HG02588 (cell line): ENCODE measurements at regions not wholly inside any gene's neighbourhood (a gene's known extent, or its start where the extent isn't known, plus 50 kb on each side); places are given as distances from the start of the nearest gene placed in this dataset.

ENCODE experiments used
- ATAC-seq: cut with Tn5 transposase; IDR thresholded peaks from one replicate; pipeline ENCODE4 v1.9.1; 2021; ENCODE audit warnings: mild to moderate bottlenecking, moderate library complexity; ENCODE audit not compliant: unreplicated experiment

- no peak for ATAC-seq
These were observed 330.1 kb upstream of the HAND2 start for GRCh38 chr4:173860094-173860493.

GRCh38 chr4:173859091-173859713 is 329.2 kb upstream of the HAND2 start:
- ATAC-seq, result no peak

DNA sequence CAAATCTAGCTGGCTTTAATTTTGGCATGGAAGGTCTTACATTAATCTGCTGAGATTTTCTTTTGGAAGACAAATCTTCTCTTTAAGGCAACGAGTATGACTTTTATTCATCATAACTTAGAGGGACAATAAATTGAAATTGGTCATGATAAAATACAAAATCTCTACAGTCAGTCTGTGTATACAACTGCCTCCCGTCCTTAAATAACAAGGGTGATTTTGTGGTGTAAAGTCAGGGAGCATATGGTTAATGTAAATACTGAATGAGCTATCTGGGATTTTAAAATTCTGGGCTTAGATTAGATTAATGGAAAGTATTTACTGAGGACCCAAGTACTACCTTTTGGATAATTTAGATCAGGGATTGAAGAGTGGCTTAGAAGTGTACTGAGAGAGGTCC is 328.4 kb upstream of the HAND2 start:
- ATAC-seq, result no peak

DNA sequence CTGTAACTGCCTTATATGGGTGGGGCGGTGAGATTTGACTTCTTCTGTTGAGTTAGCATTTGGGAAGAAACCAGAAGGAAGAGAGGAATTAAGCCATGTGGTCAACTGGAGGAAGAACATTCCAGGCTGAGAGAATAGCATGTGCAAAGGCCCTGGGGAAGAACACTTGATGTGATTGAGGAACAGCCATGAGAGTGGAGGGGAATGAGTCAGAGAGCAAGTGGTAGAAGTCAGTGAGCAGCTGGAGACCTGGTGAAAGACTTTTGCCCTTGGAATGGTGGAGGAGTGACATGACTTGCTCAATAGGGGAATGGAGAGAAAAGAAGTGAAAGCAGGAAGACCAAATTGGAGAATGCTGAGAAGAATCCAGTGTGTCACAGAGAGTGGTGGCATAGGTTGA is 327.8 kb upstream of the HAND2 start:
- no peak for ATAC-seq

DNA sequence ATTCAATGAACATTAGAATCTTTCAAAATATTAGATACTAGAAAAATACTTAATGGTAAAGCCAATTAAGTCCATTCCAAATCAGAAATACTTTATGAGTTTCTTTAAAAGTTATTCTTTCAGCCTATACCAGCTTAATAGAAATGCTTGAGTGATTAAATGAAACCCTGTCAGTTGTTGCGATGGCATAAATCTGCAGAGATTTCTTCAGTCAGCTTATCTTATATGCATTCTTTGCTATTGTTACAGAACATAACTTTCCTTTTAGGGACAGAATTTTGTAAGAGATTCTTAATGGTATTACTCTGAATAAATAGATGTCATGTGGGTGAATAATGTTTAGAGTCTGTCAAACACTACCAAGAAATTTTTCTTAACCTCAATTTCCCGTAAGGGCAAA is 325.0 kb upstream of the HAND2 start:
- no peak for ATAC-seq

DNA sequence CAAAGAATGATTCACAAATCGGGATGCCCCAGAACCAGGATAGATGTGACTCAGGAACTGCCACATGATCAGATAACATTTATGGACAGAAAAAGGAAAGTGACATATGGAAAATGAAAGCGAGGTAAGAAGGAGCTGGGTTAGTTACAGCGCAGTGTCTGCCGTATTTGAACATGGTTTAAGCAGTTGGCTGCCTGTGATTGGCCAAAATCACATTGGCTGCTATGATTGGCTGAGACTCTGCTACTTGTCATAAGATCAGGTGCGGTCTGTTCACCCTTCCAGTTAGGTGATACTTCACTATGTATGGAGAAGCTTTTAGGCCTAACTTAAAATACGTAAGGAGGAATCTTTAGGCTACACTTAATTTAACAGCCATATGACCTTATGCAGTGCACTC is 322.7 kb upstream of the HAND2 start:
- ATAC-seq, result no peak

DNA sequence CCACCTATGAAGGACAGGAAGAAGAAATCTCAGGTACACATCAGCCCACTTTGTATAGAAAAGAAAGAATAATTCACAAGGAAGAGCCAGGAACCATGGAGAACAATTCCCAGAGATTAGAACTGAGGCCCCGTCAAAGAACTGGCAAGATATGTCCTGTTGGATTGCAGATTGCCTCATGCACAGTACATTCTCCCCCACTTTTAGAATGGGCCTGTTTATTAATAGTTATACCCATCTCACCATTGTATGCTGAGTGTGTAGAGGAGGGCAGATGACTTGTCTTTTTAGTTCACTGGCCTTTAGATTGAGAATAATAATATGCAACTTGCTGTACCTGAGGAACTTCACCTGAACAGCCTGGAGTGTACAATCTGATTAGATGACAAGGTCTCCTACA is 315.6 kb upstream of the HAND2 start:
- no peak for ATAC-seq

GRCh38 chr4:173839865-173840264 is 309.8 kb upstream of the HAND2 start:
- ATAC-seq, result no peak

DNA sequence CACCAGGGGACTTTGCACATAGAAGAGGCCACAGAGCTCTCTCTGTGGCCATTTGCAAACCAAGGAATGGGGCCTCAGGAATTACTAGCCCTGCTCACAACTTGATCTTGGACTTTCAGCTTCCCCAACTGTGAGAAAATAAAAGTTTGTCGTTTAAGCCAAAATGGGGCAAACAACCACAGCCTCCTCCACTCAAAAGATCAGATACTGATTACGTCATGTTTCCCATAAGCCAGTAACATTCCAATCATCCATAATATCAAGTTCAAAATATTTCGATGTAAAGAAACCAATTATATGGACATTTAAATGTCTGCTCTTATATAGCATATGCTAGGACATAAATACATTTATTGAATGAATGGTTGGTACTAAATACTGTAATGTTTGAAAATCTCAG is 307.5 kb upstream of the HAND2 start:
- no peak for ATAC-seq

- ATAC-seq, result no peak
These were observed 305.9 kb upstream of the HAND2 start for GRCh38 chr4:173835903-173836302.

DNA sequence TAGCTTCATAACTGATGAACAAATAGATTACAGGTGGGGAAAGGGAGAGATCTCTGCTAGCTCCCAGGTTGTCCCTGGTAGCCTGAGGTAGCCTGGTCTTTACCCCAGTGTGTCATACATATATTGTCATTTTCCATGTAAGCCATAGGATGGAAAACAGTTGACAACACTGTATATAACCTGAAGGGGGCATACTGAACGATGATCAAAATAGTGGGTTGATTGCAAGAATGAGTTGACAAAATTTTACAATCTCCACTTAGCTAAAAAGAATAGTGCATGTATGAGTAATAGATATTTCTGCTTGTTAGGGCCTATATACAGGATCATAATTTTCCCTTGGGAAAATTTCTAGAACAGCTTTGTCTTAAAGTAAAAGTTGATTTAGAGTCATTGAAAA is 304.1 kb upstream of the HAND2 start:
- no peak for ATAC-seq

- ATAC-seq, result no peak
These were observed 299.5 kb upstream of the HAND2 start for GRCh38 chr4:173829565-173829964.

GRCh38 chr4:173827707-173828106 is 297.7 kb upstream of the HAND2 start:
- no peak for ATAC-seq

DNA sequence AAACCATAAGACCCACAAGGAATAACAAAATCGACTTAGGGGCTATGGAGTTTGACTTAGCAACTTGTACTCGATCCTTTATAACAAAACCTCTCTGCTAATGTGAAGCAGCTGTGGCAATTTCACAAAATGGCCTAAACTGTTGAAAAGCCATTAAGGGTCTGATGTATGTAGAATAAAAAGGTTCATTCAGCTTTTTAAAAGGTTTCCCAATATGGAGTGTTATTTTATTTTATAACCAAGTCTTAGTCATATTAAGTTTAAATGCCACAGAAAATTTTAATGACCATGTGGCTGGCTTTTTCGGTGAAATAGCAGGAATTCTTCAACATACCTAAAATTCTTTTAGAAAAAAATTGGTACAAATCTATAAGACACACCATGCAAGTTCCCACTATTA is 291.8 kb upstream of the HAND2 start:
- ATAC-seq, result no peak

DNA sequence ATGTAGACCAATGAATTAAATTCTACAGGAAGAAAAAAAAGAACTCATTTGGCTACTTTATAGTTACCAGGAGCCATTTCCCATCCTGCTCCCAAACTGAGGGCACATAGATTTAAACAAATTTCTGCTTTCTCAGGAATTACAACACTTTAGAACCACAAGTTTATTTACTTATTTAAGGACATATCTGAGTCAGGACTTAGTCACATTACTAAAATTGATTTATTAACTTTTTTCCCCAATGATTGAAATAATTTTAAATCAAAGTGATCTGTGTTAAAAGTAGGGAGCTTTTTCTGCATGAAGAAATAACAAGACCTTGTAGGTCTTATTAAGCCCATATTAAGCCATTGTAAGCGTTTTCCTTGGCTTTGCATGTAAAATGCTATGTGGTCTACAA is 291.0 kb upstream of the HAND2 start:
- no peak for ATAC-seq

DNA sequence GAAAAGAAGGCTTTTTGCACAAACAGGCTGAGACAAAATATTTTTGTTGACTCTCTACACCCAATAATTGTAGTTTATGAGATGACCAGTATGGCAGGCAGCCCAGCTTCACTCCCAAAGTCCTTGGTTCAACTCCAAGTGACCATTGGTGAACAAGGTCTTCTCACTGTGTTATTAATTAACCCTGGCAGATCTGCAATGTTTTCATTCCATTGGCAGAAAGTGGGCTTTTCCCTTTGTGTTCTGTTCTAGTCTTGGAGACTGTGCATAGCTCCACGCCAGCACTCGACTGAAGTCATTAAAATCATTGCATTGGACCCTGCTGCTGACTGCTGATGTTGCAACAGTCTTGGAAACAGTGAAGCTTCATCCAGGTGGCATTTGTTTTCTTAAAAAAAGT is 277.3 kb upstream of the HAND2 start:
- no peak for ATAC-seq

- ATAC-seq, result no peak
These were observed 275.9 kb upstream of the HAND2 start for GRCh38 chr4:173805884-173806283.

- no peak for ATAC-seq
These were observed 272.6 kb upstream of the HAND2 start for GRCh38 chr4:173802662-173803022.

DNA sequence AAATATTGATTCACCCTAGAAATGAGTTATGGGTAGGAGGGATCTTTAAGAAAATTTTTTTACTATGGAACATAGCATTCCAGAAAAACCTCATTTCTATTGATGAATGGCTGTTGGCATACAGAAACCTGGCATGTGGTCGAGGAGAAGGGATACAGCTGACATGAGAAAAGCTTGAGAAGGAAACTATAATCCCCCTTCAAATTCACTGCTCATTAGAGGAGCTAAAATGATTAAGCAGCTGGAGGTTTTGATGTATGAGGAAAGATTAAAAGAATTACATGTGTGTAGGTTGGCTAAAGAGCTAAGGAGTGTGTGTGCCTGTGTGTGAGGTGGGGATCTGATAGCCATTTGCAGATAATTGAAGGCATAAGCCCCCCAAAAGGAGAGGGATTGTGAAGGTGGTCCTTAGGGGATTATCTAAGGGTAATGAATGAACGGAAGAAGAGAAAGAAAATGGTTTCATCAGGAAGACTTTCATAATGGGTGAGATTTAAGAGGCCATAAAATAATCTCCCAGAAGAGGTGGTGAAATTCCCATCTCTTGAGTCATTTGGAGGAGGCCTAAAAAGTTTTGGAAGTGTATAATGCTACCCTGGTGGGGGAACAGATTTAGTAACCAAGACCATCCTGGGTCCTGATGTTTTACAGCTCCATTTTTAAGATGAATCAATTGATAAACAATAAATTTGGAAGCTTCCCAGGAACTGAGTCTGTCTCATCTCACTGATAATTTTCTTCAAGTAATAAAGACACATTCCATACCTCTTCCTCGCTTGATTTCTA is 272.0 kb upstream of the HAND2 start:
- no peak for ATAC-seq

DNA sequence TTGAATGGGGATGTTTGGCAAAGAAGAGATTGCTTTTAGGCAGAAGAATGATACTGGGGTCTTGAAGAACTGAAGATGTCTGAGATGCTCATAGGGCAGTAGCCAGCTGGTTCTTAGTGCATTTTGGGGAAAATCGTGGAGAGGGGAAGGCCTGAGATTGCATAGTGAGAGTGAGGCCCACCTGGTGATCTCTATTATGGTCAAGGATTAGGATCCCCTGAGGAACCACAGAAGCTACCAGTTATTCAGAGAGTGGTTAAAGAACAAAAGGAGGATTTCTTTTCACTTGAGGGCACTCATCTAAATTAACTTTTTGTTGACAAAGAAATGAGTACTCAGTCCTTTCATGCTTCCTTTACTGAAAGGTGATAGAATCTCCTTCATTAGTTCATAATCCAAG is 271.3 kb upstream of the HAND2 start:
- ATAC-seq, result no peak

- ATAC-seq, result no peak
These were observed 267.3 kb upstream of the HAND2 start for GRCh38 chr4:173797296-173797695.

DNA sequence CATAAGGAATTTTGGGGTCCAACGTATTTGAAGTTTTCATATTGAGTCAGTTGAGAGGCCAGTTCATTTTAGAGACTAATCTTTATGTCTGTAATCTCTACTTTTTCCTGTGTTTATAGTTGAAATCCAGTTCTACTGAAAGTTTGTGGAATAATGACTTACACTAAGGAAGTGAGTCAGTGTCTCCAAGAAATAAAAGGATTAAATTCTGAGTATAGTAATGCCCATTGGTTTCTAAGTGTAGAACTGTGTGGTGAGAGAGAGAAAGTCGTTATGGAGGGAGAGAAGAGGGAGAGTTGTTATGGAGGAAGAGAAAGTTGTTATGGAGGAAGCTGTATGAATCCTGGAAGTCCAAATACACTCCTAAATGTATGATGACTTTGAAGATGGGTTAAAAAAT is 264.6 kb upstream of the HAND2 start:
- ATAC-seq, result no peak

DNA sequence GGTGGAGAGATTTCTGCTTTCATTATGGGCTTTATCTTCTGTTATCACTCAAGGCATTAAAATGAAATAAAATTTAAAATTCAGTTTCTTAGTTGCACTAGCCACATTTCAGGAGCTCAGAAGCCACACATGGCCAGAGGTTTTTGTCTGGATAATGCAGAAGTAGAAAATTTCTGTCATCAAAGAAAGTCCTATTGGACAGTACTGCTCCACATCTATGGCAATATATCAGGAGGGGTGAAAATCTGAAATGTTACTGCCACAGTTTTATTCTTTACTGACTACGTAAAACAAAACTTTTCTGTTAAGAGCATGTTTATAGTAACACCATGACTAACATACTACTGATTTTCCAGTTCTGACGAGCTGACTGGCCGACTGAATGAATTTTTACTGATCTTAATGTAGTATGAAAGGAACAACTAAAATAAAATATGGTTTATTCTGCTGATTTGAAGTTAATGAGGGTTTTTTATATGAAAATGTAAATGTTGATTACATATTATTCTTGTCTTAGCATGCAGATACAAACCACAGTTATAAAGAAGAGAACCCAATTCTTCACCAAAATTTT is 264.0 kb upstream of the HAND2 start:
- ATAC-seq, result no peak
